Activated T-cell treated with anti-CD3 and anti-CD28 coated beads, Interleukin-2, amount 50 U/mL, for 72 hours (primary cell): ENCODE measurements at regions not wholly inside any gene's neighbourhood (a gene's known extent, or its start where the extent isn't known, plus 50 kb on each side); places are given as distances from the start of the nearest gene placed in this dataset.

Experiments used
- ATAC-seq, 2 donors: fragments of 150-1000 bp; cut with Tn5 transposase; replicated peaks in 1 of 2; 2 replicates each; pipeline ENCODE4 v1.10.0; 2021; ENCODE audit warnings: moderate library complexity in 2 of 2, mild to moderate bottlenecking in 1 of 2
- DNase-seq, 2 donors: peaks; one replicate each; pipeline ENCODE4 v3.0.0; 2021 to 2022; ENCODE audit warnings: mixed read lengths in 1 of 2
- H3K27ac Mint-ChIP-seq: one replicate; pipeline ENCODE4 v1.8.0; 2022; ENCODE audit warnings: mild to moderate bottlenecking, moderate library complexity, mixed read lengths
- H3K27me3 Mint-ChIP-seq: one replicate; pipeline ENCODE4 v1.8.0; 2022; ENCODE audit warnings: low read depth, mixed read lengths
- H3K36me3 Mint-ChIP-seq, 2 donors: one replicate each; pipeline ENCODE4 v1.8.0; 2022; ENCODE audit warnings: mixed read lengths in 2 of 2, mild to moderate bottlenecking in 1 of 2; ENCODE audit not compliant: insufficient read depth in 2 of 2
- H3K4me1 Mint-ChIP-seq: one replicate; pipeline ENCODE4 v1.8.0; 2022; ENCODE audit warnings: low read depth, mixed read lengths
- H3K4me3 Mint-ChIP-seq, 2 donors: one replicate each; pipeline ENCODE4 v1.8.0; 2022; ENCODE audit warnings: mild to moderate bottlenecking in 2 of 2, mixed read lengths in 2 of 2, moderate library complexity in 2 of 2
- H3K9me3 Mint-ChIP-seq, 2 donors: one replicate each; pipeline ENCODE4 v1.8.0; 2022; ENCODE audit warnings: mixed read lengths in 2 of 2

DNA sequence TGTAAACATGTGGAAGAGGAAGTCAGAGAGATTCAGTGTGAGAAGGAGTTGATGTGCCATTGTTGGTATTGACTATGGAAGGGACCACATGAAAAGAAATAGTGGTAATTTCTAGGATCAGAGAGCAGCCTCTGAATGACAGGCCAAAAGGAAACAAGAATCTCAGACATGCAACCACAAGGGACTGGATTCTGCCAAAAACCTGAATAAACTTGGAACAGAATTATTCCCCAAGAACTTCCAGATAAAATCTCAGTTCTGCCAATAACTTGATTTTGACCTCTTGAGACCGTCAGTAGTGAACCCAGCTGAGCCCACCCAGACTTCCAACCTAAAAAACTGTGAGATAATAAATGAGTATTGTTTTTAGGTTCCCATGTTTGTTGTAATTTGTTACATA, 653.6 kb upstream of the NR3C2 start:
- Mint-ChIP-seq H3K27ac (no peak overlapping the region), H3K4me1 (no peaks in the 10 kb centered on the region)
- no peak for DNase-seq

DNA sequence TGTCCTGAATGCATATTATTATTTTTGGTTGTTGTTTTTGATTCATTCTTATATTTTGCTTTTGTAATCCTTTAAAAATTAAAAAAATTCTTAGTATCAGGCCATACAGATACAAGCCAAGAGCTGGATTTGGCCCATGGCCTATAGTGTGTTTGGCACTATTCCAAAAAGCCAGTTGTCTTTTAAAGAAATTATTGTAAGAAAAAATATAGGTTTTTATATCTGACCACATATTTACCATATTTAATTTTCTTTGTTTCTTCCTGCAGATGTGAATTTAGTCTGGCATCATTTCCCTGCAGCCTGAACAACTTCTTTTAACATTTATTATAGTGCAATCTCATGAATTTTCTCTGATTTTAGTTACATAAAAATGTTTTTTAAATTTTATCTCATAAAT, 652.8 kb upstream of the NR3C2 start:
- Mint-ChIP-seq H3K27me3 (no peaks in the 10 kb centered on the region), H3K4me1 (no peaks in the 10 kb centered on the region), H3K9me3 (peaks cover 3 to 11% of the 10 kb centered on the region in 2 donors), H3K27ac (no peak overlapping the region), H3K36me3 (peaks cover 2% of the 10 kb centered on the region in 2 donors), H3K4me3 (no peak overlapping the region)
- ATAC-seq (no peak), DNase-seq (no peak)

More for the DNA sequence above, 653.6 kb upstream of the NR3C2 start:
- H3K9me3 Mint-ChIP-seq = peaks cover 3 to 11% of the 10 kb centered on the region in 2 donors
- peaks cover 2% of the 10 kb centered on the region in 2 donors for H3K36me3 Mint-ChIP-seq
- ATAC-seq = no peak
- H3K27me3 Mint-ChIP-seq = no peaks in the 10 kb centered on the region
- no peak overlapping the region for H3K4me3 Mint-ChIP-seq

DNA sequence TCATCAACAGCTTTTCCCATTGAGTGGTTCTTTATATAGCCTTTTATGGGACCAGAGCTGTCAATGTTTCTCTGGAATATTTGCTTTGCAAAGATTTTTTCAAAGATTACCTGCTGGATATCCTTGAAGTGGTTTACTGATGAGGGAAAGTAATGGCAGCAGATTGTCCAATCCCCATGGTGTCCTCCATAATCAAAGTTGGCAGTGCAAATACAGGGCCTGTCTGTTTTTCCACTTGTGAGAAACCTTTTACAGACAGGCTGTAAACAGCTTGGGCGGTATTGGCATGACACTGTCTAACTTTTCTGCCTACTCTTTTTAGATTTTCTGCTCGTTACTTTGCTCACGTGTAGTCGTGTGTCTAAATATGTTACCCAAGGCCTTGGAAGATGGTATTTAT, 641.9 kb upstream of the NR3C2 start:
- Mint-ChIP-seq H3K4me1 (no peaks in the 10 kb centered on the region), H3K4me3 (no peak overlapping the region), H3K27ac (no peak overlapping the region), H3K27me3 (no peaks in the 10 kb centered on the region), H3K9me3 (no peaks in the 10 kb centered on the region), H3K36me3 (no peaks in the 10 kb centered on the region)
- no peak for ATAC-seq
- DNase-seq = no peak

DNA sequence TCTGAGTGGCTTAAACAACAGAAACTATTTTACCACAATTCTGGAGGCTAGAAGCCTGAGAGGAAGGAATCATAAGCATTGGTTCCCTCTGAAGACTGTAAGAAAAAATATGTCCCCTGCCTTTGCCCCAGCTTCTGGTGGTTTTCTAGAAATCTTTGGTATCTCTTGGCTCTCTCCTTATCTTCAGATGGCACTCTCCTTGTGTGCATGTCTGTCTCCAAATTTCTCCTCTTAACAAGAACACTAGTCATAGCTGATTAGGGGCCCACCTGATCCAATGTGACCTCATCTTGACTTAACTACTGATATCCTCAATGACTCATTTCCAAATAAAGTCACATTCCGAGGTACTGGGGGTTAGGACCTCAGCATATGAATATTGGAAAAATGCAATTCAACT, 635.0 kb upstream of the NR3C2 start:
- DNase-seq = no peak
- Mint-ChIP-seq H3K27ac (no peak overlapping the region), H3K27me3 (no peaks in the 10 kb centered on the region), H3K4me1 (no peaks in the 10 kb centered on the region), H3K9me3 (peaks cover 0 to 5% of the 10 kb centered on the region in 2 donors), H3K4me3 (no peak overlapping the region), H3K36me3 (no peaks in the 10 kb centered on the region)
- ATAC-seq = no peak

DNA sequence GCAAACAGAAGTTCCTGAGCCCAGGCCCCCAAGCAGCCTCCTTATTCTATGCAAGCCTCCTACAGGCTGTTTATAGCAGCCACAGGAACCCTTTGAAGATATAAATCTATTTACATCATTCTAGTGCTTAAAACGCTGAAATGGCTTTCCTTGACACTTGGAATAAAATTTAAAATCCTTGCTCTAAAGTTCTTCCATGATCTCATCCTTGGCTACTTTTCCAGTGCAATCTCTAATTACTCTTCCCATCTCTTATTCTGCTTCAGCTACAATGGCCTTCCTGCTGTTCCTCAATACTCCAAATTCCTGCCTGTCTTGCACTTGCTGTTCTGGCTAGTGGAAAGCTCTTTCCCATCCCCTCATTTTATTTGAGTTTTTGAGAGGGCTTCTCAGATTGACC, 634.2 kb upstream of the NR3C2 start:
- DNase-seq = no peak
- no peak for ATAC-seq
- peaks cover 0 to 5% of the 10 kb centered on the region in 2 donors for H3K9me3 Mint-ChIP-seq
- no peak overlapping the region for H3K27ac Mint-ChIP-seq
- H3K27me3 Mint-ChIP-seq = no peaks in the 10 kb centered on the region
- H3K4me3 Mint-ChIP-seq = no peak overlapping the region
- H3K4me1 Mint-ChIP-seq = no peaks in the 10 kb centered on the region
- no peaks in the 10 kb centered on the region for H3K36me3 Mint-ChIP-seq

DNA sequence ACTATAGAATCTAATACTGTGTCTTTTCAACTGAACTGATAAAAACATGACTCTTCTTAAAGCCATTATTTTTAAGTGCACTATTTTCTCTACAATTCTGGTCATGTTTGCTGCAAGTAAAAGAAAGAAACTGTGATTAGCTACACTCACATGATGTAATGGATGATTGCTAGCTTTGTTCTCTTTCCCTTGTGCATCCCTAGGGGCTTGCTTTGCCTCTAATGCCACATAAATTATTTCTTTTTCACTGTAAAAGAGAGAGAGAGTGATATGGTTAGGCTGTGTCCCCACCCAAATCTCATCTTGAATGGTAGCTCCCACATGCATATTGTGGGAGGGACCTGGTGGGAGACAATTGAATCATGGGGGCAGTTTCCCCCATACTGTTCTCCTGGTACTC, 630.2 kb upstream of the NR3C2 start:
- H3K27me3 Mint-ChIP-seq = no peaks in the 10 kb centered on the region
- H3K9me3 Mint-ChIP-seq = peaks cover 0 to 7% of the 10 kb centered on the region in 2 donors
- no peak for DNase-seq
- H3K4me3 Mint-ChIP-seq = no peak overlapping the region
- no peaks in the 10 kb centered on the region for H3K36me3 Mint-ChIP-seq
- H3K4me1 Mint-ChIP-seq = no peaks in the 10 kb centered on the region
- no peak overlapping the region for H3K27ac Mint-ChIP-seq
- ATAC-seq = no peak

DNA sequence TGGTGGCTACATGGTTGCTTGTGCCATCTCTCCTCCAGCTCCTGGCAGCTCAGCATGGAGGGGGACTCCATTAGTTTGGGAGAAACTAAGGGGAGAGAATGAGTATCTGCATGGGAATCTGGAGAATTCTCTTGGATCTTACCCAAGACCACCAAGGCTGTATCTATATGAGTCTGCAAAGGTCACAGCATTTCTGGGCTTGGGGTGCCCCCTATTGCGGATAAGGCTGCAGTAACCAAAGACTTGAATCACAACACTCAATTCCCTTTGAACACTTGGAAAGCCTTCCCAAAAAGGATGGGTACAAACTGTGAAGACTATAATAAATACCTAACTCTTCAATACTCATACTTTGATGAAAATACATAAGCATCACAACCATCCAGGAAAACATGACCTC, 623.5 kb upstream of the NR3C2 start:
- Mint-ChIP-seq H3K36me3 (peaks cover 0 to 1% of the 10 kb centered on the region in 2 donors), H3K27ac (no peak overlapping the region), H3K9me3 (peaks cover 2 to 6% of the 10 kb centered on the region in 2 donors), H3K4me3 (no peak overlapping the region), H3K4me1 (no peaks in the 10 kb centered on the region), H3K27me3 (no peaks in the 10 kb centered on the region)
- ATAC-seq (no peak), DNase-seq (no peak)

DNA sequence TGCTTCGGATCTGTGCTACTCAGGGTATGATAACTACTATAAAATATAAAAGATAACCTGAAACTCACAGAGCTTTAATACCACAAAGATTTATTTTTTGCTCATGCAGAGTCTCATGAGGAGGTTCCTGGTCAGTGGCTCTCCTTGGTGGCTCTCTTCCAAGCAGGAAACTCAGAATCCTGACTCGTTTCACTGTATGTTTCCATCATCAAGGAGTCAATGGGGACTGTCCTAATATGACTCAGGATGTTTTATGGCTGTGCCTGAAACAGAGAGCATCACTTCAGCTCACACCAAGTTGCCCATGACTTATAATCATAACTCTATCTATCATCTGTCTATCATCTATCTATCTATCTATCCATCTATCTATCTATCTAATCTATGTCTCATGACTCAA, 620.8 kb upstream of the NR3C2 start:
- Mint-ChIP-seq H3K4me1 (no peaks in the 10 kb centered on the region), H3K36me3 (peaks cover 0 to 1% of the 10 kb centered on the region in 2 donors), H3K4me3 (no peak overlapping the region), H3K27me3 (no peaks in the 10 kb centered on the region), H3K9me3 (peaks cover 2 to 6% of the 10 kb centered on the region in 2 donors), H3K27ac (no peak overlapping the region)
- DNase-seq (no peak), ATAC-seq (no peak)

DNA sequence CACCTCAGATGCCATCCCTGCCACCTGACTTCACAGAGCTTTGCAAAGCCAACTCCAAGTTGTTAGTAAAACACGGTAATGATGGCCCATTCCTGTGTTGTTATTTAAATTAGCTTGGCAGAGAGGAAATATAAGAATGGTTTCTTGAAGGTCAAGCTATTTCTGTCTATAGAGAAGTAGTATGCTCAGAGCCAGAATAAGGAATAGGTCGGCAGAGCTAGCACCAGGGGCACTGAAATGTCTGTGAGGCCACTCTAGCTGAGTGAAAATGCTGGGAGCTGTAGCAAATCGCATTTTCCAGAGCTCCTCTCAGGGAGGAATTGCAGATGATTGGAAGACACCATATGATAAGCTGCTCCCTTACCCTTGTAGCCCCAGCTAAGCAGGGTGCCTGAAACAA, 615.4 kb upstream of the NR3C2 start:
- peaks cover 4% of the 10 kb centered on the region for H3K27me3 Mint-ChIP-seq
- no peak for DNase-seq
- no peaks in the 10 kb centered on the region for H3K36me3 Mint-ChIP-seq
- no peak overlapping the region for H3K27ac Mint-ChIP-seq
- H3K4me1 Mint-ChIP-seq = no peaks in the 10 kb centered on the region
- ATAC-seq = no peak
- H3K9me3 Mint-ChIP-seq = no peaks in the 10 kb centered on the region
- no peak overlapping the region for H3K4me3 Mint-ChIP-seq

DNA sequence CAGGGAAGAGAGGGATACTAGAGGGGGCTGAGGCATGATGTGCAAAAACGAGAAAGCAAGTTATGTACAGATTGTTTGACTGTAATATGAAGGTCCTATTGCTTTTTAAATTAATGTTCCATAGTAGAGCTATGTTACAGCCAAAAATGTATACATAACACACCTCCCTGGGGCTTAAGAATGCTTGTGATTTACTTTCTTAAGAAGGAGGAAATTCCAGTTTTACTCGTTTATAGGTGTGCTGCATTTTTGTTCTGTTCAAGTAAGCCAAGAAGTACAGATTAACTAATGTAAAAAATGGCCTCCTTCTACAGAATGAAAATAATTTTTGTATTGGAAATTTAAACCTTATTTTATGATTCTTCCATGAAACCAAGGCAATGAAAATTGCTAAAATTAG, 614.4 kb upstream of the NR3C2 start:
- DNase-seq (no peak), ATAC-seq (no peak)
- Mint-ChIP-seq H3K27me3 (peaks cover 4% of the 10 kb centered on the region), H3K9me3 (no peaks in the 10 kb centered on the region), H3K4me3 (no peak overlapping the region), H3K36me3 (no peaks in the 10 kb centered on the region), H3K27ac (no peak overlapping the region), H3K4me1 (no peaks in the 10 kb centered on the region)

DNA sequence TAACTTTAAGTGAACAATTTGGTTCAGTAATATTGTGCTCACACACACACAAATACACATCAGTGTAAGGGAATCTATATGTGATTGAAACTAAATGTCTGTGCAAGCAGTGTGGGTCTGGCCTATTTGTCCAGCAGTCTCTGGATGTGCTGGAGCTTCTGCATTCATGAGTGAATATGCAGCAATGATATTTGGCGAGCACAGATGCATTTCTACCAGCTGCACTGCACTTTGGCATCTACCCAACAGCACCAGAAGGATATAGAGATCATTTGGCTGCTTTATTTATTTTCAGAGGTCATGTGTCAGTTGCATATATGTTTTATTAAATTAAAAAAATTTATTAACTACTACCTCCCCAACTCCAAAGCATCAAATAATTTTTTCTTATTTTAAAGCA, 613.4 kb upstream of the NR3C2 start:
- Mint-ChIP-seq H3K27me3 (peaks cover 4% of the 10 kb centered on the region), H3K4me3 (no peak overlapping the region), H3K9me3 (no peaks in the 10 kb centered on the region), H3K4me1 (no peaks in the 10 kb centered on the region), H3K36me3 (no peaks in the 10 kb centered on the region), H3K27ac (no peak overlapping the region)
- no peak for ATAC-seq
- no peak for DNase-seq

DNA sequence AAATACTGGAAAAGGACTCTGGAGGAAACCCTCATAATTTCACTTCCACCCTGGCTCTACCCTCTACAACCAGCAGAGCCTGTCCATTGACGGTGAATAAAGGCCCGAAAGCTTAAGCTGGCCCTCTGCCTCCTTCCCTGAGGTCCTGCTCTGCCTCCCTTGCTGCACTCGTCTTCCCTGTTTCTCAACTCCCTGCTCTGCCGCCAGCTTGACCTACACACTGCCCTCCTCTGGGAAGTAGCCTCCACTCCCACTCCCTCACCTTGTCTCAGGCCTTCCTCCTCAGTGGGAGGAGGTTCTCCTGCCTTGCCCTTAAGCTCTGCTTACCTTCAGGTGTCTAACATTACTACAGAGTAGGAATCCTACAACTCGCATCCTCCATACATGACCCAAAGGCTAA, 608.6 kb upstream of the NR3C2 start:
- H3K4me1 Mint-ChIP-seq = no peaks in the 10 kb centered on the region
- no peaks in the 10 kb centered on the region for H3K9me3 Mint-ChIP-seq
- H3K4me3 Mint-ChIP-seq = no peak overlapping the region
- no peaks in the 10 kb centered on the region for H3K36me3 Mint-ChIP-seq
- ATAC-seq = no peak
- H3K27me3 Mint-ChIP-seq = no peaks in the 10 kb centered on the region
- DNase-seq = no peak
- no peak overlapping the region for H3K27ac Mint-ChIP-seq

DNA sequence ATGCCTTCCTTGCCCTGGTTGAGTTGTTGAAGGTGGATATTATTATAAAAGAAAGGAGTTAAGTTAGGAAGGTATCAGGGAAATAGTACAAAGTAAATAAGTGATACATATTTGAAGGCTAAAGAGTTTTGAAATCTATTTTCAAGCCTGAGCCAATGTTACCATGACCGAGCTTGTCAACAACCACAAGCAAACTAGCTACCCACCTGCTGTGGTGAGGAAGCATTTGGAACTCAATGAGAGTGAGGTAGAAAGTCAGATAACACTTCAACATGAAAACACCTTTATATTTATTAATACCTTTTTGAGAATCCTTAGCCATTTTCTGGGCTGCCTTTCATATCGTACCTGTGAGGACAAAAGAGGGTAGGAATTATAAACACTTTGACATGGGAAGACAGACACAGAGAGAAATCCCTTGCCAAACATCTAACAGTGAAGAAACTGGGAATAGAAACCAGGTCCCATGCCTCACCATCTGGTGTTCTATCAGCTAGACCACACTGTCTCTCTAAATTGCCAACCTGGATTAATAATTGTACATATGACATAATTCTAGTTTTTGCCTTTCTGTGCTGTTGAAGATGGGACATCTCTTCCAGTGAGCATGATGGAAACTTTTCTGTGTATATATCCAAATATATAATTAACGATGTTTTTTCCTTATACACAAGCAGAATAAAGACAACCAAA, 606.4 kb upstream of the NR3C2 start:
- H3K4me1 Mint-ChIP-seq = no peaks in the 10 kb centered on the region
- peaks cover 2 to 3% of the 10 kb centered on the region in 2 donors for H3K9me3 Mint-ChIP-seq
- H3K36me3 Mint-ChIP-seq = no peaks in the 10 kb centered on the region
- H3K4me3 Mint-ChIP-seq = no peak overlapping the region
- no peak for DNase-seq
- no peak for ATAC-seq
- H3K27ac Mint-ChIP-seq = no peak overlapping the region
- no peaks in the 10 kb centered on the region for H3K27me3 Mint-ChIP-seq

DNA sequence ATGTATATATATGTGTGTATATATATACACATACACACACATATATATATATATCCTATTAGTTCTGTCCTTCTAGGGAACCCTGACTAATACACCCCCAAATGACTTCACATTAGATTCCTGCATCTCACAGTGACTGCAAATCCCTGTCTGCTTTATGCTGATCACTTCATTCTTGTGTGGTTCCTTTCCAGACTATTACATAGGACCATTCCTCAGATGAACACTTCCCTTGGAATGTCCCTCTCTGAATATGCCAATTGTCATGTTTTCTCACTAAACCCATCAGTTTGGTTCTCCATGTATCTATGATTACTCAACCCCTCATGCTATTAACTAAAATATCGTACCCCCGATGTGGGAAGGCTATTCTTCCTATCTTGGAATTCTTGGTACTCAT, 605.2 kb upstream of the NR3C2 start:
- Mint-ChIP-seq H3K36me3 (no peaks in the 10 kb centered on the region), H3K4me3 (no peak overlapping the region)

More for the DNA sequence above, 605.2 kb upstream of the NR3C2 start:
- no peak for ATAC-seq
- H3K9me3 Mint-ChIP-seq = peaks cover 2 to 3% of the 10 kb centered on the region in 2 donors
- H3K27ac Mint-ChIP-seq = no peak overlapping the region
- H3K27me3 Mint-ChIP-seq = no peaks in the 10 kb centered on the region
- no peaks in the 10 kb centered on the region for H3K4me1 Mint-ChIP-seq
- no peak for DNase-seq
